ENCODE measurements at regions not wholly inside any gene's neighbourhood (a gene's known extent, or its start where the extent isn't known, plus 50 kb on each side); places are given as distances from the start of the nearest gene placed in this dataset.

DNA sequence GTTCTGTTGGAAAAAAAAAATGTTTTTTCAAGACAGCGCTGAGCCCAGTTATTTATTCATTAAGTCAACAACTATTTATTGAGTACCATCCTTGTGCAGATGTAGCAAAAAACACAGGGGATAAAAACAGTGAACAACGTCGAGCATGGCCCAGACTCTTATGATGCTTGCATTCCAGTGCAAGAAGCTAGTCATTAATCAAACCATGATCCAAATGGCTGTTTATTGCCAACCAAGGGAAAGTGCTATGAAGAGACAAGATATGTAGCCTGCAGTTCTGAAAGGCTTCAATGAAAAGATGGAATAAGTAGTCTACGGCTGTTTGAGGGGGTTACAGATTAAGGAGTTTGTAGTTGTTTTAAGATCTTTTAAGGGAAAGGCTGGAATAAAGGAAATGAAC, 262.3 kb downstream of the NEBL start:
- in situ Hi-C loops (cut with MboI; ENCODE audit: low sequenced_read_pairs) = no loop called here
- Histone ChIP-seq H3K79me1 (ENCODE audit: low read depth in 1 of 2, low read length in 2 of 2) (no peaks in the 10 kb centered on the region), H3K23ac (ENCODE audit: low read depth, low read length) (no peak overlapping the region), H2BK5ac (ENCODE audit: low read depth, low read length, poor library complexity, severe bottlenecking) (no peak overlapping the region), H4K20me1 (ENCODE audit: insufficient read depth, low read length) (no peaks in the 10 kb centered on the region), H4K8ac (ENCODE audit: low read depth in 2 of 2, low read length in 2 of 2) (no peak overlapping the region), H3K4me1 (ENCODE audit: control insufficient read depth, insufficient read depth, low read length) (no peaks in the 10 kb centered on the region), H4K5ac (ENCODE audit: low read depth, low read length) (no peak overlapping the region), H3K27me3 (ENCODE audit: control insufficient read depth, insufficient read depth, low read length) (no peaks in the 10 kb centered on the region), H2AK5ac (ENCODE audit: low read depth, low read length) (no peak overlapping the region), H3K9me3 (ENCODE audit: control insufficient read depth, insufficient read depth, low read length) (peaks cover 5% of the 10 kb centered on the region; the same call in 1 of the 2 replicates), H2BK20ac (ENCODE audit: low read depth, low read length) (no peak overlapping the region), H3K4ac (ENCODE audit: low read depth, low read length) (no peak overlapping the region), H3K18ac (ENCODE audit: low read depth, low read length) (no peak overlapping the region), H3K36me3 (ENCODE audit: control insufficient read depth, insufficient read depth, low read length) (no peaks in the 10 kb centered on the region), H3K27ac (ENCODE audit: insufficient read depth, low read length) (no peak overlapping the region), H4K91ac (ENCODE audit: insufficient read depth, low read depth, low read length) (no peak overlapping the region), H3K4me2 (ENCODE audit: low read depth, low read length) (no peak overlapping the region), H2AFZ (replicated peaks; ENCODE audit: low read length, poor library complexity) (no peak overlapping the region), H3K14ac (replicated peaks; ENCODE audit: low read depth, low read length) (no peak overlapping the region), H2AK9ac (replicated peaks; ENCODE audit: low read depth, low read length, poor library complexity) (no peak overlapping the region), H2BK15ac (ENCODE audit: low read depth, low read length) (no peak overlapping the region), H3K56ac (ENCODE audit: extremely low read depth, insufficient read depth, low read length) (no peak overlapping the region), H3K9ac (ENCODE audit: low read depth, low read length) (no peak overlapping the region), H3K4me3 (ENCODE audit: insufficient read depth, low read depth, low read length) (no peak overlapping the region), H2BK120ac (ENCODE audit: low read depth, low read length) (no peak overlapping the region), H3K9me1 (ENCODE audit: insufficient read depth, low read length) (no peaks in the 10 kb centered on the region)
- TF ChIP-seq RCOR1 (IDR thresholded peaks at IDR 0.05; ENCODE audit: insufficient replicate concordance, low read length) = no peak
- no peak for TF ChIP-seq RFX5 (IDR thresholded peaks at IDR 0.05; ENCODE audit: low read depth, low read length)
- TF ChIP-seq FOS (IDR thresholded peaks at IDR 0.05; ENCODE audit: low read depth, low read length) = no peak
- TF ChIP-seq, protein P1, sequence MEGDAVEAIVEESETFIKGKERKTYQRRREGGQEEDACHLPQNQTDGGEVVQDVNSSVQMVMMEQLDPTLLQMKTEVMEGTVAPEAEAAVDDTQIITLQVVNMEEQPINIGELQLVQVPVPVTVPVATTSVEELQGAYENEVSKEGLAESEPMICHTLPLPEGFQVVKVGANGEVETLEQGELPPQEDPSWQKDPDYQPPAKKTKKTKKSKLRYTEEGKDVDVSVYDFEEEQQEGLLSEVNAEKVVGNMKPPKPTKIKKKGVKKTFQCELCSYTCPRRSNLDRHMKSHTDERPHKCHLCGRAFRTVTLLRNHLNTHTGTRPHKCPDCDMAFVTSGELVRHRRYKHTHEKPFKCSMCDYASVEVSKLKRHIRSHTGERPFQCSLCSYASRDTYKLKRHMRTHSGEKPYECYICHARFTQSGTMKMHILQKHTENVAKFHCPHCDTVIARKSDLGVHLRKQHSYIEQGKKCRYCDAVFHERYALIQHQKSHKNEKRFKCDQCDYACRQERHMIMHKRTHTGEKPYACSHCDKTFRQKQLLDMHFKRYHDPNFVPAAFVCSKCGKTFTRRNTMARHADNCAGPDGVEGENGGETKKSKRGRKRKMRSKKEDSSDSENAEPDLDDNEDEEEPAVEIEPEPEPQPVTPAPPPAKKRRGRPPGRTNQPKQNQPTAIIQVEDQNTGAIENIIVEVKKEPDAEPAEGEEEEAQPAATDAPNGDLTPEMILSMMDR (conservative IDR thresholded peaks at IDR 0.05; ENCODE audit: low read depth, low read length) = no peak
- TF ChIP-seq CEBPB (IDR thresholded peaks at IDR 0.05; ENCODE audit: low read depth, low read length) = no peak
- TF ChIP-seq MAZ (IDR thresholded peaks at IDR 0.05; ENCODE audit: borderline replicate concordance, low read depth, low read length) = no peak
- DNase-seq = no peak
- ChIA-PET CTCF (no interaction called here), POLR2A (ENCODE audit: unreplicated experiment) (no interaction called here)
- no peak for ATAC-seq (ENCODE audit: low read depth)
- intact Hi-C loops (cut with micrococcal nuclease) = no loop called here
- BruUV-seq (replicated peaks) = no TSS peak
- WGBS, 2 experiments (ENCODE audit: extremely low coverage in 2 of 2, insufficient read length in 1 of 2) = no CpG with 5 or more reads among the region's 4 CpGs
- dilution Hi-C loops (cut with HindIII; ENCODE audit: low sequenced_read_pairs, unreplicated experiment) = no loop called here

Measured in IMR-90 (cell line).